ENCODE measurements at regions not wholly inside any gene's neighbourhood (a gene's known extent, or its start where the extent isn't known, plus 50 kb on each side); places are given as distances from the start of the nearest gene placed in this dataset.
A peak's percentile ranks its signal among the peaks of the same experiment; 100 is the strongest.

DNA sequence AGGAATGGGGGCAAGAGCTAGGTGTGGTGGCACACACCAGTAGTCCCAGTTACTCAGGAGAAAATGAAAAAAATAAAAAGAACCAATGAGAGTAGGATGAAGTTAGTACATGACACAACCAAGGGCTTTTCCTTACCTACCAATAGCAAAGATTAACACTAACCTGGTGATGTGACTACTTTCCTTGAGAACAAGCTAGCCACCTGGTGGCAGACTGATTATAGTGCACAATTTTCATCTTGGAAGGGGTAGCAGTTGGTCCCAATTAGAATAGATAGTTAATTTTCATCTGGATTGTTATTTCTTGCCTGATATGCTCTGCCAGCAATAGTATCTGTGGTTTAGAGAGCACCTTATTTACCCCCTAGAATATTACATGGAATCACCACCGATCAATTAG is 1216.8 kb upstream of the PABPC4L start:
- TF ChIP-seq POLR2AphosphoS5 (IDR thresholded peaks at IDR 0.05; ENCODE audit: low read depth, low read length) (no peak), EZH2phosphoT487 (IDR thresholded peaks at IDR 0.05; ENCODE audit: borderline replicate concordance) (no peak), EGR1 (IDR thresholded peaks at IDR 0.05; ENCODE audit: low read depth) (no peak), POLR2A (IDR thresholded peaks at IDR 0.05; ENCODE audit: borderline replicate concordance, extremely low read depth, insufficient read depth, insufficient read length) (no peak), ZFX (IDR thresholded peaks at IDR 0.05) (no peak)
- TF ChIP-seq, protein P1, sequence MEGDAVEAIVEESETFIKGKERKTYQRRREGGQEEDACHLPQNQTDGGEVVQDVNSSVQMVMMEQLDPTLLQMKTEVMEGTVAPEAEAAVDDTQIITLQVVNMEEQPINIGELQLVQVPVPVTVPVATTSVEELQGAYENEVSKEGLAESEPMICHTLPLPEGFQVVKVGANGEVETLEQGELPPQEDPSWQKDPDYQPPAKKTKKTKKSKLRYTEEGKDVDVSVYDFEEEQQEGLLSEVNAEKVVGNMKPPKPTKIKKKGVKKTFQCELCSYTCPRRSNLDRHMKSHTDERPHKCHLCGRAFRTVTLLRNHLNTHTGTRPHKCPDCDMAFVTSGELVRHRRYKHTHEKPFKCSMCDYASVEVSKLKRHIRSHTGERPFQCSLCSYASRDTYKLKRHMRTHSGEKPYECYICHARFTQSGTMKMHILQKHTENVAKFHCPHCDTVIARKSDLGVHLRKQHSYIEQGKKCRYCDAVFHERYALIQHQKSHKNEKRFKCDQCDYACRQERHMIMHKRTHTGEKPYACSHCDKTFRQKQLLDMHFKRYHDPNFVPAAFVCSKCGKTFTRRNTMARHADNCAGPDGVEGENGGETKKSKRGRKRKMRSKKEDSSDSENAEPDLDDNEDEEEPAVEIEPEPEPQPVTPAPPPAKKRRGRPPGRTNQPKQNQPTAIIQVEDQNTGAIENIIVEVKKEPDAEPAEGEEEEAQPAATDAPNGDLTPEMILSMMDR (IDR thresholded peaks at IDR 0.05 in 2 of 3, conservative IDR thresholded peaks at IDR 0.05 in 1 of 3; ENCODE audit: borderline replicate concordance in 1 of 3, insufficient read depth in 1 of 3, low read depth in 2 of 3, low read length in 2 of 3) = peak; percentile 23 to 74 (median 62); a peak in 4 of 6 replicates
- TF ChIP-seq, protein P2, sequence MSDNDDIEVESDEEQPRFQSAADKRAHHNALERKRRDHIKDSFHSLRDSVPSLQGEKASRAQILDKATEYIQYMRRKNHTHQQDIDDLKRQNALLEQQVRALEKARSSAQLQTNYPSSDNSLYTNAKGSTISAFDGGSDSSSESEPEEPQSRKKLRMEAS (IDR thresholded peaks at IDR 0.05) = no peak

Measured in HCT116 (cell line).